IMR-90 (cell line): ENCODE measurements at regions not wholly inside any gene's neighbourhood (a gene's known extent, or its start where the extent isn't known, plus 50 kb on each side); places are given as distances from the start of the nearest gene placed in this dataset.

Experiments
- BHLHE40 ChIP-seq: fragments of 150-350 bp; IDR thresholded peaks from 2 replicates; pipeline ENCODE4 v1.6.1; 2016; ENCODE audit warnings: mild to moderate bottlenecking, low read depth, low read length
- MXI1 ChIP-seq: IDR thresholded peaks from 2 replicates; pipeline ENCODE4 v1.6.1; 2012; ENCODE audit warnings: low read depth, mild to moderate bottlenecking, low read length, moderate library complexity, borderline replicate concordance
- NFE2L2 ChIP-seq: fragments of 150-350 bp; IDR thresholded peaks from 2 replicates; pipeline ENCODE4 v1.6.1; 2016; ENCODE audit warnings: low read depth, mild to moderate bottlenecking, low read length
- POLR2A ChIP-seq: IDR thresholded peaks from 2 replicates; pipeline ENCODE4 v1.6.1; 2012; ENCODE audit warnings: mild to moderate bottlenecking, low read depth, low read length
- SMC3 ChIP-seq: fragments of 150-350 bp; IDR thresholded peaks from 2 replicates; pipeline ENCODE4 v1.6.1; 2016; ENCODE audit warnings: low read depth, mild to moderate bottlenecking, antibody characterized with exemption, low read length, moderate library complexity
- TF ChIP-seq, protein P1 (sequence below): conservative IDR thresholded peaks from 2 replicates; pipeline ENCODE4 v1.5.1; 2012; ENCODE audit warnings: mild to moderate bottlenecking, low read depth, low read length, improper control_type of control experiment
- TF ChIP-seq, protein P2 (sequence below): fragments of 150-350 bp; IDR thresholded peaks from 2 replicates; pipeline ENCODE4 v1.6.1; 2017; ENCODE audit warnings: mild to moderate bottlenecking, antibody characterized with exemption, low read length, low read depth

DNA sequence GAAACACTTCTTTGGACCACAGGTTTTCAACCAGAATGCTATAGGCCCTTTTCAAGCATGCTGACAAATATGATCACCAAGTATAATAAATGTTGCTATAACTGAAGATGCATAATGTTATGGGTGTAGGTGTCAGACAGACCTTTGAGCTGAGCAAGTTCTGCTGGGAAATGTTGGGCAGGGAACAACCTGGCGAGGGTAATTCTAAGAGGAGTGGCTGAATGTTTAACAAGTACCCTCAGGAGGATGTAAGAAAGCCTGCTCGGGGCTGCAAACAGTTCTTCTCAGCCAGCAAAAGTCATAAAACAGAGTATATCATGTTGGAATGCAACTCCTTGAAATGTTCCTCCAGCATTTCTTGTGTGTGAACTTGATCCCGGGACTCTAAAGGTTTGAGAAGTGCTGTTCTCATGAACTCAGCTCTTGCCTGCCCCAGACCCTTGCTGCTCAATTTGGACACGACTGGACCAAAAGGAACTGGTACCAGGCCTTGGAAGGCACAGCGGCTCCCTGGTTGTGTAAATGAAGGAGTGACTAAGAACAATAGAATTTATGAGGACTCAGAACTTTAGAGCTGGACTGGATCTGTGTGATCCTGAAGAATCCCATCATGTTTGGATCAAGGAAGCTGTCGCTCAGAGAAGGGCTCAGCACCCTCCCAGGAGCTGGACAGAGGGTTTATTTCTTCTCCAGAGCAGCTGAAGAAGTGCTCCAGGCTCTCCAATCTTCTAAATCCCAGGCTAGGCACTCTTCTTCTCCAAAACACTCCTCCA lies 143.2 kb upstream of the ANK3 start:
- TF ChIP-seq, protein P1, sequence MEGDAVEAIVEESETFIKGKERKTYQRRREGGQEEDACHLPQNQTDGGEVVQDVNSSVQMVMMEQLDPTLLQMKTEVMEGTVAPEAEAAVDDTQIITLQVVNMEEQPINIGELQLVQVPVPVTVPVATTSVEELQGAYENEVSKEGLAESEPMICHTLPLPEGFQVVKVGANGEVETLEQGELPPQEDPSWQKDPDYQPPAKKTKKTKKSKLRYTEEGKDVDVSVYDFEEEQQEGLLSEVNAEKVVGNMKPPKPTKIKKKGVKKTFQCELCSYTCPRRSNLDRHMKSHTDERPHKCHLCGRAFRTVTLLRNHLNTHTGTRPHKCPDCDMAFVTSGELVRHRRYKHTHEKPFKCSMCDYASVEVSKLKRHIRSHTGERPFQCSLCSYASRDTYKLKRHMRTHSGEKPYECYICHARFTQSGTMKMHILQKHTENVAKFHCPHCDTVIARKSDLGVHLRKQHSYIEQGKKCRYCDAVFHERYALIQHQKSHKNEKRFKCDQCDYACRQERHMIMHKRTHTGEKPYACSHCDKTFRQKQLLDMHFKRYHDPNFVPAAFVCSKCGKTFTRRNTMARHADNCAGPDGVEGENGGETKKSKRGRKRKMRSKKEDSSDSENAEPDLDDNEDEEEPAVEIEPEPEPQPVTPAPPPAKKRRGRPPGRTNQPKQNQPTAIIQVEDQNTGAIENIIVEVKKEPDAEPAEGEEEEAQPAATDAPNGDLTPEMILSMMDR = no peak
- no peak for TF ChIP-seq NFE2L2
- no peak for TF ChIP-seq SMC3
- TF ChIP-seq POLR2A = no peak
- TF ChIP-seq, protein P2, sequence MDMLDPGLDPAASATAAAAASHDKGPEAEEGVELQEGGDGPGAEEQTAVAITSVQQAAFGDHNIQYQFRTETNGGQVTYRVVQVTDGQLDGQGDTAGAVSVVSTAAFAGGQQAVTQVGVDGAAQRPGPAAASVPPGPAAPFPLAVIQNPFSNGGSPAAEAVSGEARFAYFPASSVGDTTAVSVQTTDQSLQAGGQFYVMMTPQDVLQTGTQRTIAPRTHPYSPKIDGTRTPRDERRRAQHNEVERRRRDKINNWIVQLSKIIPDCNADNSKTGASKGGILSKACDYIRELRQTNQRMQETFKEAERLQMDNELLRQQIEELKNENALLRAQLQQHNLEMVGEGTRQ = no peak
- no peak for TF ChIP-seq MXI1
- TF ChIP-seq BHLHE40 = no peak
